Esophagus squamous epithelium (tissue), 4 donors: ENCODE measurements at regions not wholly inside any gene's neighbourhood (a gene's known extent, or its start where the extent isn't known, plus 50 kb on each side); places are given as distances from the start of the nearest gene placed in this dataset.
"Not testable (repeated sequence)": the region's sequence is repeated elsewhere in the genome, so short reads cannot be mapped to it uniquely, and the experiment has no call there.

Source experiments
- CTCF ChIP-seq, 6 experiments: fragments of 450-650 bp in 4 of 6; fragments of 200-600 bp in 2 of 6; sonication (generic) in 2 of 6; IDR thresholded peaks; one replicate each; pipeline ENCODE4 v1.5.1; 2016 to 2019; ENCODE audit warnings: antibody characterized with exemption in 6 of 6, mild to moderate bottlenecking in 4 of 6, moderate library complexity in 4 of 6
- POLR2A ChIP-seq, 4 donors: fragments of 450-650 bp; IDR thresholded peaks; one replicate each; pipeline ENCODE4 v1.6.1; 2017; ENCODE audit warnings: antibody characterized with exemption in 4 of 4, mild to moderate bottlenecking in 4 of 4, moderate library complexity in 3 of 4

- not testable (repeated sequence) for TF ChIP-seq CTCF, POLR2A (IDR thresholded peaks at IDR 0.05)
Measured at GRCh38 chr1:168461108-168461507, 82.7 kb downstream of the XCL2 start.
